ENCODE measurements at regions not wholly inside any gene's neighbourhood (a gene's known extent, or its start where the extent isn't known, plus 50 kb on each side); places are given as distances from the start of the nearest gene placed in this dataset.

GRCh38 chrY:12464155-12464554 lies 236.9 kb upstream of the USP9Y start:
- no peaks in the 10 kb centered on the region for H3K4me1 ChIP-seq (ENCODE audit: insufficient read depth, low read length)
- no peaks in the 10 kb centered on the region for H4K20me1 ChIP-seq (ENCODE audit: insufficient read depth, low read length)
- no peak for DNase-seq
- peaks cover 6% of the 10 kb centered on the region for H3K9me3 ChIP-seq (ENCODE audit: insufficient read depth, low read length, severe bottlenecking)
- H3K4me3 ChIP-seq (ENCODE audit: low read depth in 1 of 2, low read length in 2 of 2) = no peak overlapping the region
- H3K27ac ChIP-seq (ENCODE audit: low read length) = no peak overlapping the region
- H3K27me3 ChIP-seq (ENCODE audit: insufficient read depth, low read length, poor library complexity) = no peaks in the 10 kb centered on the region
- no peaks in the 10 kb centered on the region for H3K79me2 ChIP-seq (ENCODE audit: insufficient read depth, low read length)
- TF ChIP-seq EZH2 (IDR thresholded peaks at IDR 0.05; ENCODE audit: borderline replicate concordance, low read depth, low read length, severe bottlenecking) (no peak), CTCF (IDR thresholded peaks at IDR 0.05; ENCODE audit: borderline replicate concordance, extremely low read depth, low read length, poor library complexity, severe bottlenecking) (no peak)
- H2AFZ ChIP-seq (ENCODE audit: low read depth, low read length) = no peak overlapping the region
- ATAC-seq (ENCODE audit: insufficient read depth, low read depth) = no peak
- no peak overlapping the region for H3K9ac ChIP-seq (ENCODE audit: low read depth, low read length)
- no peaks in the 10 kb centered on the region for H3K36me3 ChIP-seq (ENCODE audit: insufficient read depth, low read length)
- H3K4me2 ChIP-seq (ENCODE audit: insufficient read depth, low read length) = no peak overlapping the region

- Histone ChIP-seq H3K4me2 (ENCODE audit: insufficient read depth, low read length) (no peak overlapping the region), H3K27ac (ENCODE audit: low read length) (no peak overlapping the region), H2AFZ (ENCODE audit: low read depth, low read length) (no peak overlapping the region), H3K4me1 (ENCODE audit: insufficient read depth, low read length) (no peaks in the 10 kb centered on the region), H4K20me1 (ENCODE audit: insufficient read depth, low read length) (no peaks in the 10 kb centered on the region), H3K9ac (ENCODE audit: low read depth, low read length) (no peak overlapping the region), H3K36me3 (ENCODE audit: insufficient read depth, low read length) (no peaks in the 10 kb centered on the region), H3K79me2 (ENCODE audit: insufficient read depth, low read length) (no peaks in the 10 kb centered on the region), H3K9me3 (ENCODE audit: insufficient read depth, low read length, severe bottlenecking) (peaks cover 6% of the 10 kb centered on the region), H3K27me3 (ENCODE audit: insufficient read depth, low read length, poor library complexity) (no peaks in the 10 kb centered on the region), H3K4me3 (ENCODE audit: low read depth in 1 of 2, low read length in 2 of 2) (no peak overlapping the region)
- DNase-seq (no peak), ATAC-seq (ENCODE audit: insufficient read depth, low read depth) (no peak)
- no peak for TF ChIP-seq EZH2 (IDR thresholded peaks at IDR 0.05; ENCODE audit: borderline replicate concordance, low read depth, low read length, severe bottlenecking)
- TF ChIP-seq CTCF (IDR thresholded peaks at IDR 0.05; ENCODE audit: borderline replicate concordance, extremely low read depth, low read length, poor library complexity, severe bottlenecking) = no peak
These were observed 235.3 kb upstream of the USP9Y start for GRCh38 chrY:12465706-12466105.

- Histone ChIP-seq H2AFZ (ENCODE audit: low read depth, low read length) (no peak overlapping the region), H3K4me3 (ENCODE audit: low read depth in 1 of 2, low read length in 2 of 2) (no peak overlapping the region), H3K4me2 (ENCODE audit: insufficient read depth, low read length) (no peak overlapping the region), H3K27me3 (ENCODE audit: insufficient read depth, low read length, poor library complexity) (no peaks in the 10 kb centered on the region), H3K9me3 (ENCODE audit: insufficient read depth, low read length, severe bottlenecking) (peaks cover 6% of the 10 kb centered on the region), H3K4me1 (ENCODE audit: insufficient read depth, low read length) (no peaks in the 10 kb centered on the region), H4K20me1 (ENCODE audit: insufficient read depth, low read length) (no peaks in the 10 kb centered on the region), H3K36me3 (ENCODE audit: insufficient read depth, low read length) (no peaks in the 10 kb centered on the region), H3K9ac (ENCODE audit: low read depth, low read length) (no peak overlapping the region), H3K27ac (ENCODE audit: low read length) (no peak overlapping the region), H3K79me2 (ENCODE audit: insufficient read depth, low read length) (no peaks in the 10 kb centered on the region)
- ATAC-seq (ENCODE audit: insufficient read depth, low read depth) (no peak), DNase-seq (no peak)
- no peak for TF ChIP-seq EZH2 (IDR thresholded peaks at IDR 0.05; ENCODE audit: borderline replicate concordance, low read depth, low read length, severe bottlenecking)
- TF ChIP-seq CTCF (IDR thresholded peaks at IDR 0.05; ENCODE audit: borderline replicate concordance, extremely low read depth, low read length, poor library complexity, severe bottlenecking) = no peak
These were observed 231.9 kb upstream of the USP9Y start for GRCh38 chrY:12469081-12469480.

GRCh38 chrY:12474472-12474871 lies 226.6 kb upstream of the USP9Y start:
- Histone ChIP-seq H4K20me1 (ENCODE audit: insufficient read depth, low read length) (no peaks in the 10 kb centered on the region), H2AFZ (ENCODE audit: low read depth, low read length) (no peak overlapping the region), H3K27ac (ENCODE audit: low read length) (no peak overlapping the region), H3K9me3 (ENCODE audit: insufficient read depth, low read length, severe bottlenecking) (no peaks in the 10 kb centered on the region), H3K9ac (ENCODE audit: low read depth, low read length) (no peak overlapping the region), H3K4me1 (ENCODE audit: insufficient read depth, low read length) (no peaks in the 10 kb centered on the region), H3K36me3 (ENCODE audit: insufficient read depth, low read length) (no peaks in the 10 kb centered on the region), H3K4me2 (ENCODE audit: insufficient read depth, low read length) (no peak overlapping the region), H3K4me3 (ENCODE audit: low read depth in 1 of 2, low read length in 2 of 2) (no peak overlapping the region), H3K79me2 (ENCODE audit: insufficient read depth, low read length) (no peaks in the 10 kb centered on the region), H3K27me3 (ENCODE audit: insufficient read depth, low read length, poor library complexity) (no peaks in the 10 kb centered on the region)
- TF ChIP-seq CTCF (IDR thresholded peaks at IDR 0.05; ENCODE audit: borderline replicate concordance, extremely low read depth, low read length, poor library complexity, severe bottlenecking) = no peak
- TF ChIP-seq EZH2 (IDR thresholded peaks at IDR 0.05; ENCODE audit: borderline replicate concordance, low read depth, low read length, severe bottlenecking) = no peak
- ATAC-seq (ENCODE audit: insufficient read depth, low read depth) = no peak
- no peak for DNase-seq
